HG02759 (cell line): ENCODE measurements at regions not wholly inside any gene's neighbourhood (a gene's known extent, or its start where the extent isn't known, plus 50 kb on each side); places are given as distances from the start of the nearest gene placed in this dataset.
"Not testable (repeated sequence)": the region's sequence is repeated elsewhere in the genome, so short reads cannot be mapped to it uniquely, and the experiment has no call there.

ENCODE experiments used
- ATAC-seq: cut with Tn5 transposase; IDR thresholded peaks from one replicate; pipeline ENCODE4 v1.9.1; 2021; ENCODE audit warnings: mild to moderate bottlenecking, moderate library complexity; ENCODE audit not compliant: unreplicated experiment

- ATAC-seq, result no peak
These were observed 109.2 kb downstream of the COPS8 start for GRCh38 chr2:237194906-237195305.

GRCh38 chr2:237195396-237196120 is 109.9 kb downstream of the COPS8 start:
- no peak for ATAC-seq

- ATAC-seq, result no peak
These were observed 110.7 kb downstream of the COPS8 start for GRCh38 chr2:237196409-237196808.

GRCh38 chr2:237196866-237197618 is 111.4 kb downstream of the COPS8 start:
- no peak for ATAC-seq

GRCh38 chr2:237198164-237198855 is 112.6 kb downstream of the COPS8 start:
- ATAC-seq, result no peak

DNA sequence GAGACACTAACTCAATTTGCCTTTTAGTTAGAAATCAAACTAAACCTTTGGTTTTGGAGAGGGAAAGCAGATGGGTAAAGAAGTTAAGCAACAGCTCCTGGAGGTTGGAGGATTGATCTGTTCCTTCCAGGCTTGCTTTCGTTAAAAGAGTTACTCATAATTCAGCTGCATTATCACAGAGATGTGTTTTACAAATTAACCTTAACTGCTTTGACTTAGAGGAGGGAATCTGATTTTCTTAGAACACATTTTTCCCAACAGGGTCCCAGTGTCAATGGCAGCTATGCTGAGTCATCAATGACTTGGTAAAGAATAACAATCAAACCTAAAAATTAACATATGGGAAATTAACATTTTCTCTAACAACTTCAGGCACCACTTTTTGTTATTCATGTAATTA is 113.4 kb downstream of the COPS8 start:
- ATAC-seq, result no peak

GRCh38 chr2:237199577-237199976 is 113.9 kb downstream of the COPS8 start:
- no peak for ATAC-seq

- ATAC-seq, result no peak
These were observed 114.8 kb downstream of the COPS8 start for GRCh38 chr2:237200462-237200861.

- ATAC-seq, result peak; percentile 88
These were observed 116.0 kb downstream of the COPS8 start for GRCh38 chr2:237201461-237202287.

- no peak for ATAC-seq
These were observed 116.8 kb downstream of the COPS8 start for GRCh38 chr2:237202288-237203030.

GRCh38 chr2:237205043-237205541 is 119.4 kb downstream of the COPS8 start:
- no peak for ATAC-seq

GRCh38 chr2:237205561-237205971 is 119.9 kb downstream of the COPS8 start:
- ATAC-seq, result no peak

- no peak for ATAC-seq
These were observed 122.0 kb downstream of the COPS8 start for GRCh38 chr2:237207646-237208045.

GRCh38 chr2:237208373-237209260 is 122.9 kb downstream of the COPS8 start:
- no peak for ATAC-seq

- ATAC-seq, result no peak
These were observed 124.2 kb downstream of the COPS8 start for GRCh38 chr2:237209885-237210284.

DNA sequence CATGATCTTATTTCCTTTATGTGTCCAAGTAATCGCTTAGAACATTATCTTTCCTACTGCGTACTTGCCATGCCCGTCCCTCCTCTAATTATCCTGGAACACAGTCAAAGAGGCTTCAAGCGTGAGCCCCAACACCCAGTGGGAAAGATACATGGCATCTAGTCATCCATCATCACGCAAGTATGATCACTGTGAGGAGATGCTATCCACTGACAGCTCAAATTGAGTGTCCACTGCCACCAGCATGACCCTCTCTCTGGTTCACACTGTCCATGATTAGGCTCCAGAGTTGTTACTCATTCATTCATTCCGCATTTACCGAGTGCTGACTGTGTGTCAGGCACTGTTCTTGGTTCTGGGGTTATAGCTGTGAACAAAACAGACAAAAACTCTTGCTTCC is 124.6 kb downstream of the COPS8 start:
- no peak for ATAC-seq

- no peak for ATAC-seq
These were observed 125.1 kb downstream of the COPS8 start for GRCh38 chr2:237210763-237211162.

DNA sequence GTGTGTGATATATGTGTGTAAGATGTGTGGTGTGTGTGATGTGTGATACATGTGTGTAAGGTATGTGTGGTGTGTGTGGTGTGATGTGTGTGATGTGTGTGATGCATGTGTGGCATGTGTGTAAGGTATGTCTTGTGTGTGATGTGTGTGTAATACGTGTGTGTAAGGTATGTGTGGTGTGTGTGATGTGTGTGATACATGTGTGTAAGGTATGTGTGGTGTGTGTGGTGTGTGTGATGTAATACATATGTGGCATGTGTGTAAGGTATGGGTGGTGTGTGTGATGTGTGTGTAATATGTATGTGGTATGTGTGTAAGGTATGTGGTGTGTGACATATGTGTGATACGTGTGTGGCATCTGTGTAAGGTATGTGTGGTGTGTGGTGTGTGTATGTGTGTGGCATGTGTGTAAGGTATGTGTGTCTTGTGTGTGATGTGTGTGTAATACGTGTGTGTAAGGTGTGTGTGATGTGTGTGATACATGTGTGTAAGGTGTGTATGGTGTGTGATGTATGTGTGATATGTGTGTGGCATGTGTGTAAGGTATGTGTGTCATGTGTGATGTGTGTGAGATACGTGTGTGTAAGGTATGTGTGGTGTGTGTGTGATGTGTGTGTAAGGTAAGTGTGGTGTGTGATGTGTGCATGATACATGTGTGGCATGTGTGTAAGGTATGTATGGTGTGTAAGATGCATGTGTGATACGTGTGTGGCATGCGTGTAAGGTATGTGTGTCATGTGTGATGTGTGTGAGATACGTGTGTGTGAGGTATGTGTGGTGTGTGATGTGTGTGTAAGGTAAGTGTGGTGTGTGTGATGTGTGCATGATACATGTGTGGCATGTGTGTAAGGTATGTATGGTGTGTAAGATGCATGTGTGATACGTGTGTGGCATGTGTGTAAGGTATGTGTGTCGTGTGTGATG is 126.9 kb downstream of the COPS8 start:
- ATAC-seq, result not testable (repeated sequence)
